IMR-90 (cell line): ENCODE measurements at regions not wholly inside any gene's neighbourhood (a gene's known extent, or its start where the extent isn't known, plus 50 kb on each side); places are given as distances from the start of the nearest gene placed in this dataset.

Experiments used
- ATAC-seq: fragments of 200-7000 bp; cut with Tn5 transposase; 2 replicates; pipeline ENCODE4 v1.9.1; 2020; ENCODE audit warnings: low read depth, mild to moderate bottlenecking, moderate library complexity
- BruUV-seq: library from RNA; stranded (reverse); fragments of 400-500 nt; replicated peaks from 2 replicates; lab custom pipeline; 2021; lab: Mats Ljungman, UMichigan
- CTCF ChIA-PET: fragments of 300-600 bp; formaldehyde crosslinking; extraction: SDS; loops from one replicate; lab custom pipeline; 2021; ENCODE audit warnings: antibody characterized with exemption; lab: Yijun Ruan, JAX
- POLR2A ChIA-PET: fragments of 300-600 bp; sonication (Branson Sonifier 250); formaldehyde crosslinking; loops from one replicate; lab custom pipeline; 2022; ENCODE audit warnings: antibody characterized with exemption; ENCODE audit not compliant: unreplicated experiment; lab: Charles Lee
- DNase-seq: peaks from one replicate; pipeline ENCODE4 v3.0.0; 2013
- H2AFZ ChIP-seq: replicated peaks from 2 replicates; pipeline ENCODE3; 2013; ENCODE audit warnings: low read length, mild to moderate bottlenecking; ENCODE audit not compliant: poor library complexity
- H2AK5ac ChIP-seq: 2 replicates; pipeline ENCODE4 v1.6.1; 2013; ENCODE audit warnings: low read depth, low read length, inconsistent platforms
- H2AK9ac ChIP-seq: replicated peaks from 2 replicates; pipeline ENCODE3; 2013; ENCODE audit warnings: mild to moderate bottlenecking, low read depth, low read length, moderate library complexity; ENCODE audit not compliant: poor library complexity
- H2BK120ac ChIP-seq: 2 replicates; pipeline ENCODE4 v1.6.1; 2013; ENCODE audit warnings: low read depth, low read length, inconsistent platforms
- H2BK15ac ChIP-seq: 3 replicates; pipeline ENCODE4 v1.6.1; 2013; ENCODE audit warnings: low read depth, low read length, inconsistent platforms
- H2BK20ac ChIP-seq: 2 replicates; pipeline ENCODE4 v1.6.1; 2013; ENCODE audit warnings: low read depth, mild to moderate bottlenecking, inconsistent platforms, low read length, moderate library complexity
- H2BK5ac ChIP-seq: 2 replicates; pipeline ENCODE4 v1.6.1; 2013; ENCODE audit warnings: mild to moderate bottlenecking, low read depth, low read length, inconsistent platforms; ENCODE audit not compliant: poor library complexity, severe bottlenecking
- H3K14ac ChIP-seq: replicated peaks from 2 replicates; pipeline ENCODE4 v1.6.1; 2013; ENCODE audit warnings: low read depth, low read length, inconsistent platforms
- H3K18ac ChIP-seq: 2 replicates; pipeline ENCODE4 v1.6.1; 2013; ENCODE audit warnings: low read depth, low read length, control low read depth
- H3K23ac ChIP-seq: 2 replicates; pipeline ENCODE4 v1.6.1; 2013; ENCODE audit warnings: low read depth, low read length, inconsistent platforms
- H3K27ac ChIP-seq: 2 replicates; pipeline ENCODE4 v1.5.1; 2013; ENCODE audit warnings: mild to moderate bottlenecking, control low read depth, low read length; ENCODE audit not compliant: insufficient read depth
- H3K27me3 ChIP-seq: 2 replicates; pipeline ENCODE4 v1.6.1; 2013; ENCODE audit warnings: low read length; ENCODE audit not compliant: control insufficient read depth, insufficient read depth
- H3K36me3 ChIP-seq: 2 replicates; pipeline ENCODE4 v1.6.1; 2013; ENCODE audit warnings: low read length, mixed read lengths; ENCODE audit not compliant: control insufficient read depth, insufficient read depth
- H3K4ac ChIP-seq: 2 replicates; pipeline ENCODE4 v1.6.1; 2013; ENCODE audit warnings: low read depth, low read length, inconsistent platforms
- H3K4me1 ChIP-seq: 2 replicates; pipeline ENCODE4 v1.6.1; 2013; ENCODE audit warnings: low read length, mixed read lengths; ENCODE audit not compliant: control insufficient read depth, insufficient read depth
- H3K4me2 ChIP-seq: 2 replicates; pipeline ENCODE4 v1.6.1; 2013; ENCODE audit warnings: low read depth, mild to moderate bottlenecking, control low read depth, low read length, moderate library complexity
- H3K4me3 ChIP-seq: 2 replicates; pipeline ENCODE4 v1.5.1; 2013; ENCODE audit warnings: low read depth, mild to moderate bottlenecking, control low read depth, low read length, moderate library complexity; ENCODE audit not compliant: insufficient read depth
- H3K56ac ChIP-seq: 2 replicates; pipeline ENCODE4 v1.6.1; 2013; ENCODE audit warnings: low read length, inconsistent platforms; ENCODE audit not compliant: insufficient read depth; ENCODE audit errors: extremely low read depth
- H3K79me1 ChIP-seq, 2 experiments: 2 replicates each; pipeline ENCODE4 v1.6.1; 2013; ENCODE audit warnings: low read length in 2 of 2, inconsistent platforms in 1 of 2, low read depth in 1 of 2
- H3K9ac ChIP-seq: 2 replicates; pipeline ENCODE4 v1.6.1; 2013; ENCODE audit warnings: low read depth, low read length, control low read depth
- H3K9me1 ChIP-seq: 2 replicates; pipeline ENCODE4 v1.6.1; 2013; ENCODE audit warnings: low read length, inconsistent platforms; ENCODE audit not compliant: insufficient read depth
- H3K9me3 ChIP-seq: 2 replicates; pipeline ENCODE4 v1.6.1; 2013; ENCODE audit warnings: low read length; ENCODE audit not compliant: control insufficient read depth, insufficient read depth
- H4K20me1 ChIP-seq: 2 replicates; pipeline ENCODE4 v1.6.1; 2013; ENCODE audit warnings: low read length, inconsistent platforms; ENCODE audit not compliant: insufficient read depth
- H4K5ac ChIP-seq: 2 replicates; pipeline ENCODE4 v1.6.1; 2013; ENCODE audit warnings: mild to moderate bottlenecking, low read depth, low read length, control low read depth
- H4K8ac ChIP-seq, 2 experiments: 2 replicates each; pipeline ENCODE4 v1.6.1; 2013; ENCODE audit warnings: low read depth in 2 of 2, low read length in 2 of 2, control low read depth in 1 of 2, inconsistent platforms in 1 of 2
- H4K91ac ChIP-seq: 2 replicates; pipeline ENCODE4 v1.6.1; 2013; ENCODE audit warnings: low read depth, low read length, inconsistent platforms; ENCODE audit not compliant: insufficient read depth
- BHLHE40 ChIP-seq: fragments of 150-350 bp; IDR thresholded peaks from 2 replicates; pipeline ENCODE4 v1.6.1; 2016; ENCODE audit warnings: mild to moderate bottlenecking, low read depth, low read length
- CEBPB ChIP-seq: IDR thresholded peaks from 2 replicates; pipeline ENCODE4 v1.6.1; 2012; ENCODE audit warnings: low read depth, low read length, improper control_type of control experiment
- CHD1 ChIP-seq: IDR thresholded peaks from 2 replicates; pipeline ENCODE4 v1.6.1; 2012; ENCODE audit warnings: low read depth, low read length, improper control_type of control experiment
- CTCF ChIP-seq: conservative IDR thresholded peaks from 2 replicates; pipeline ENCODE4 v1.5.1; 2012; ENCODE audit warnings: mild to moderate bottlenecking, low read depth, low read length, improper control_type of control experiment
- ELK1 ChIP-seq: fragments of 150-350 bp; IDR thresholded peaks from 2 replicates; pipeline ENCODE4 v1.6.1; 2016; ENCODE audit warnings: low read depth, mild to moderate bottlenecking, low read length, moderate library complexity, borderline replicate concordance
- FOS ChIP-seq: fragments of 150-350 bp; IDR thresholded peaks from 2 replicates; pipeline ENCODE4 v1.6.1; 2016; ENCODE audit warnings: low read depth, low read length
- MAFK ChIP-seq: IDR thresholded peaks from 2 replicates; pipeline ENCODE4 v1.6.1; 2012; ENCODE audit warnings: low read depth, low read length, improper control_type of control experiment
- MAZ ChIP-seq: IDR thresholded peaks from 2 replicates; pipeline ENCODE4 v1.6.1; 2012; ENCODE audit warnings: low read depth, mild to moderate bottlenecking, low read length, improper control_type of control experiment, moderate library complexity, borderline replicate concordance
- MXI1 ChIP-seq: IDR thresholded peaks from 2 replicates; pipeline ENCODE4 v1.6.1; 2012; ENCODE audit warnings: low read depth, mild to moderate bottlenecking, low read length, moderate library complexity, borderline replicate concordance
- NFE2L2 ChIP-seq: fragments of 150-350 bp; IDR thresholded peaks from 2 replicates; pipeline ENCODE4 v1.6.1; 2016; ENCODE audit warnings: low read depth, mild to moderate bottlenecking, low read length
- POLR2A ChIP-seq: IDR thresholded peaks from 2 replicates; pipeline ENCODE4 v1.6.1; 2012; ENCODE audit warnings: mild to moderate bottlenecking, low read depth, low read length
- RFX5 ChIP-seq: IDR thresholded peaks from 2 replicates; pipeline ENCODE4 v1.8.0; 2012; ENCODE audit warnings: low read depth, mild to moderate bottlenecking, low read length, moderate library complexity
- USF2 ChIP-seq: fragments of 150-350 bp; IDR thresholded peaks from 2 replicates; pipeline ENCODE4 v1.6.1; 2017; ENCODE audit warnings: mild to moderate bottlenecking, antibody characterized with exemption, low read length, low read depth
- WGBS, 2 experiments: methylation state at CpG; one replicate each; pipeline versions ENCODE4 v1.1.5 to v1.1.7; 2013; ENCODE audit warnings: missing lambda C conversion rate in 2 of 2; ENCODE audit not compliant: insufficient read length in 1 of 2; ENCODE audit errors: extremely low coverage in 2 of 2; 5-methylcytosine and 5-hydroxymethylcytosine counted together
- dilution Hi-C: fragments of 300-500 bp; cut with HindIII; formaldehyde crosslinking; loops from one replicate; pipeline ENCODE4 v1.14.3; 2018; ENCODE audit warnings: low sequenced_read_pairs; ENCODE audit not compliant: unreplicated experiment
- in situ Hi-C: fragments of 300-500 bp; cut with MboI; formaldehyde crosslinking; loops from 3 replicates; pipeline ENCODE4 v1.14.3; 2019; ENCODE audit warnings: low sequenced_read_pairs, inconsistent platforms, mixed read lengths
- intact Hi-C: fragments of 100-400 bp; cut with micrococcal nuclease; formaldehyde crosslinking; loops from 2 replicates; pipeline ENCODE4 v1.10.0; 2022

- Histone ChIP-seq H3K56ac (no peak overlapping the region), H2BK5ac (no peak overlapping the region), H3K4me3 (no peak overlapping the region), H3K36me3 (no peaks in the 10 kb centered on the region), H2BK120ac (no peak overlapping the region), H2BK20ac (no peak overlapping the region), H2AK5ac (peak overlapping the region; percentile 56), H3K9ac (no peak overlapping the region), H2AFZ (peak overlapping the region; percentile 81), H3K27ac (no peak overlapping the region), H3K14ac (no peak overlapping the region; the same call in 1 of the 2 replicates), H3K27me3 (peaks cover 12% of the 10 kb centered on the region), H3K9me1 (peaks cover 9% of the 10 kb centered on the region; the same call in 1 of the 2 replicates), H4K8ac (no peak overlapping the region), H4K20me1 (peaks cover 14% of the 10 kb centered on the region; the same call in 1 of the 2 replicates), H4K5ac (no peak overlapping the region; the same call in 1 of the 2 replicates), H3K4ac (no peak overlapping the region), H3K4me2 (no peak overlapping the region), H4K91ac (no peak overlapping the region), H3K18ac (no peak overlapping the region), H3K4me1 (peaks cover 23% of the 10 kb centered on the region), H2BK15ac (no peak overlapping the region; the same call in 2 of the 3 replicates), H3K9me3 (peaks cover 14% of the 10 kb centered on the region), H2AK9ac (peak overlapping the region; percentile 37), H3K79me1 (no peaks in the 10 kb centered on the region; a peak in 1 of 4 replicates), H3K23ac (no peak overlapping the region)
- in situ Hi-C loops: no loop called here
- ChIA-PET POLR2A (no interaction called here), CTCF (no interaction called here)
- intact Hi-C loops: no loop called here
- no TSS peak for BruUV-seq
- dilution Hi-C loops: no loop called here
- DNase-seq (peak; percentile 50), ATAC-seq (no peak)
- TF ChIP-seq CTCF (no peak), ELK1 (no peak), MAFK (no peak), NFE2L2 (no peak), MXI1 (no peak), USF2 (no peak), FOS (no peak), POLR2A (no peak), BHLHE40 (no peak), RFX5 (no peak), CEBPB (no peak), CHD1 (no peak), MAZ (no peak)
- WGBS, 2 experiments: 66% methylated on average over 9 of the region's 13 CpGs; no CpG with 5 or more reads in 1 of the 2 experiments
These were observed 112.9 kb downstream of the METRNL start for GRCh38 chr17:83192161-83192788.
